WTC11 (cell line): ENCODE measurements at regions not wholly inside any gene's neighbourhood (a gene's known extent, or its start where the extent isn't known, plus 50 kb on each side); places are given as distances from the start of the nearest gene placed in this dataset.

Experiments
- ATAC-seq: fragments of 200-7000 bp; cut with Tn5 transposase; 2 replicates; pipeline ENCODE4 v1.10.0; 2021; ENCODE audit warnings: mild to moderate bottlenecking, moderate library complexity
- CTCF ChIA-PET: fragments of 300-600 bp; sonication (Branson Sonifier 250); formaldehyde crosslinking; loops from one replicate; lab custom pipeline; 2021; ENCODE audit warnings: antibody characterized with exemption; lab: Charles Lee
- POLR2A ChIA-PET: fragments of 350-600 bp; sonication (Branson Sonifier 250); formaldehyde crosslinking; loops from one replicate; lab custom pipeline; 2021; ENCODE audit warnings: antibody characterized with exemption; lab: Charles Lee
- DNase-seq: peaks from one replicate; pipeline ENCODE4 v3.0.0; 2021; ENCODE audit warnings: low spot score
- H3K27ac Mint-ChIP-seq: 2 replicates; pipeline ENCODE4 v1.8.0; 2021; ENCODE audit warnings: mixed read lengths
- H3K27me3 Mint-ChIP-seq: 2 replicates; pipeline ENCODE4 v1.8.0; 2021; ENCODE audit warnings: low read depth, mild to moderate bottlenecking, moderate library complexity, mixed read lengths
- H3K36me3 Mint-ChIP-seq: 2 replicates; pipeline ENCODE4 v1.8.0; 2021; ENCODE audit warnings: mixed read lengths
- H3K4me1 Mint-ChIP-seq: 2 replicates; pipeline ENCODE4 v1.8.0; 2022; ENCODE audit warnings: mixed read lengths
- H3K4me3 Mint-ChIP-seq: 2 replicates; pipeline ENCODE4 v1.8.0; 2021; ENCODE audit warnings: mild to moderate bottlenecking, moderate library complexity, mixed read lengths
- H3K9me3 Mint-ChIP-seq: 2 replicates; pipeline ENCODE4 v1.8.0; 2021; ENCODE audit warnings: mixed read lengths
- ESRRA ChIP-seq: sonication (generic); formaldehyde crosslinking; IDR thresholded peaks from 2 replicates; pipeline ENCODE4 v1.8.1; 2022; ENCODE audit warnings: mild to moderate bottlenecking, missing genetic modification reagents, borderline replicate concordance
- ETV6 ChIP-seq: sonication (generic); formaldehyde crosslinking; IDR thresholded peaks from 2 replicates; pipeline ENCODE4 v1.8.1; 2022; ENCODE audit warnings: mild to moderate bottlenecking, missing genetic modification reagents
- GRHL2 ChIP-seq: fragments of 250-450 bp; sonication (Bioruptor Pico); IDR thresholded peaks from 2 replicates; pipeline ENCODE4 v1.8.0; 2022; ENCODE audit warnings: mild to moderate bottlenecking, moderate library complexity; ENCODE audit not compliant: insufficient replicate concordance, severe bottlenecking
- GTF2I ChIP-seq: fragments of 250-450 bp; sonication (Bioruptor Pico); conservative IDR thresholded peaks from 2 replicates; pipeline ENCODE4 v1.4.0; 2021; ENCODE audit warnings: mild to moderate bottlenecking
- HMGA2 ChIP-seq: fragments of 250-450 bp; sonication (Bioruptor Pico); IDR thresholded peaks from 2 replicates; pipeline ENCODE4 v1.4.0; 2021; ENCODE audit warnings: mild to moderate bottlenecking, moderate library complexity
- KAT7 ChIP-seq: sonication (generic); formaldehyde crosslinking; IDR thresholded peaks from 2 replicates; pipeline ENCODE4 v1.8.1; 2023; ENCODE audit warnings: missing genetic modification reagents, mild to moderate bottlenecking, borderline replicate concordance
- OVOL2 ChIP-seq: fragments of 250-450 bp; sonication (Bioruptor Pico); IDR thresholded peaks from 2 replicates; pipeline ENCODE4 v1.9.0; 2021; ENCODE audit warnings: mild to moderate bottlenecking, borderline replicate concordance
- RELA ChIP-seq: sonication (generic); formaldehyde crosslinking; IDR thresholded peaks from 2 replicates; pipeline ENCODE4 v1.8.1; 2022; ENCODE audit warnings: missing genetic modification reagents, mild to moderate bottlenecking, borderline replicate concordance
- SOX15 ChIP-seq: fragments of 250-450 bp; sonication (Bioruptor Pico); IDR thresholded peaks from 2 replicates; pipeline ENCODE4 v1.9.0; 2021; ENCODE audit warnings: mild to moderate bottlenecking
- SP1 ChIP-seq: sonication (generic); formaldehyde crosslinking; conservative IDR thresholded peaks from 2 replicates; pipeline ENCODE4 v1.8.1; 2022; ENCODE audit warnings: missing genetic modification reagents
- TEAD1 ChIP-seq: sonication (generic); formaldehyde crosslinking; IDR thresholded peaks from 2 replicates; pipeline ENCODE4 v1.8.0; 2022; ENCODE audit warnings: mild to moderate bottlenecking, missing genetic modification reagents
- TF ChIP-seq, protein P1 (sequence below): sonication (generic); formaldehyde crosslinking; IDR thresholded peaks from 2 replicates; pipeline ENCODE4 v1.8.1; 2022; ENCODE audit warnings: missing genetic modification reagents, borderline replicate concordance
- TF ChIP-seq, protein P2 (sequence below): fragments of 250-450 bp; sonication (Bioruptor Pico); IDR thresholded peaks from 2 replicates; pipeline ENCODE4 v1.8.0; 2021; ENCODE audit warnings: mild to moderate bottlenecking
- TF ChIP-seq, protein P3 (sequence below): sonication (generic); formaldehyde crosslinking; IDR thresholded peaks from 2 replicates; pipeline ENCODE4 v1.8.1; 2023; ENCODE audit warnings: mild to moderate bottlenecking, moderate library complexity, missing genetic modification reagents
- TF ChIP-seq, protein P4 (sequence below): fragments of 200-600 bp; IDR thresholded peaks from 2 replicates; pipeline ENCODE4 v1.8.0; 2022; ENCODE audit warnings: antibody characterized with exemption
- TF ChIP-seq, protein P5 (sequence below): sonication (generic); formaldehyde crosslinking; IDR thresholded peaks from 2 replicates; pipeline ENCODE4 v1.8.1; 2023; ENCODE audit warnings: mild to moderate bottlenecking, missing genetic modification reagents, moderate library complexity
- TF ChIP-seq, protein P6 (sequence below): sonication (generic); formaldehyde crosslinking; IDR thresholded peaks from 2 replicates; pipeline ENCODE4 v1.8.0; 2023; ENCODE audit warnings: missing genetic modification reagents, mild to moderate bottlenecking, borderline replicate concordance
- TF ChIP-seq, protein P7 (sequence below): sonication (generic); formaldehyde crosslinking; IDR thresholded peaks from 2 replicates; pipeline ENCODE4 v1.8.0; 2023; ENCODE audit warnings: mild to moderate bottlenecking, missing genetic modification reagents
- TF ChIP-seq, protein P8 (sequence below): sonication (generic); formaldehyde crosslinking; IDR thresholded peaks from 2 replicates; pipeline ENCODE4 v1.8.1; 2022; ENCODE audit warnings: mild to moderate bottlenecking, moderate library complexity, missing genetic modification reagents

DNA sequence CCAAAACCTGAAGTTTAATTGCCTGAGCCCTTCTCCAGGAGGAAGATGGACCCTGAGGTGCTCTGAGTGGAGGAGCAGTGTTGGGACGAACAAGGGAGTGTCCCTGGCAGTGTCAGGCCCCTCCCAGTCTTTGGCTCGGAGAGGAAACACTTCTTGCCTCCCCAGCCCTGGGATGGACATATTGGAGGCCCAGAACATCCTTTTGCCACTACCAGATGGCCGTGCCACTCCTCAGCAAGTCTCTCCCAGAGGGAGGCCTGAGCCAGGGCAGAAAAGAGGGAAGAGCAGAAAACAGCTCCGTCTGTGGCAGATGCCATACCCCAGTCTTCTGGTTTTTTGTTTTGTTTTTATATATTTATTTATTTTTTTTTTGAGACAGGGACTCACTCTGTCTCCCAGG is 91.5 kb upstream of the CRHR1 start:
- no peak for ATAC-seq
- H3K4me1 Mint-ChIP-seq = no peaks in the 10 kb centered on the region
- H3K9me3 Mint-ChIP-seq = no peaks in the 10 kb centered on the region
- no peak overlapping the region for H3K4me3 Mint-ChIP-seq
- TF ChIP-seq KAT7 (no peak), SOX15 (CRISPR knock-in tag) (no peak), OVOL2 (no peak), SP1 (CRISPR knock-in tag) (no peak), GRHL2 (CRISPR knock-in tag) (no peak), HMGA2 (CRISPR knock-in tag) (no peak), RELA (CRISPR knock-in tag) (no peak), TEAD1 (CRISPR knock-in tag) (no peak), ESRRA (no peak), GTF2I (CRISPR knock-in tag) (no peak), ETV6 (CRISPR knock-in tag) (no peak)
- TF ChIP-seq, protein P1, sequence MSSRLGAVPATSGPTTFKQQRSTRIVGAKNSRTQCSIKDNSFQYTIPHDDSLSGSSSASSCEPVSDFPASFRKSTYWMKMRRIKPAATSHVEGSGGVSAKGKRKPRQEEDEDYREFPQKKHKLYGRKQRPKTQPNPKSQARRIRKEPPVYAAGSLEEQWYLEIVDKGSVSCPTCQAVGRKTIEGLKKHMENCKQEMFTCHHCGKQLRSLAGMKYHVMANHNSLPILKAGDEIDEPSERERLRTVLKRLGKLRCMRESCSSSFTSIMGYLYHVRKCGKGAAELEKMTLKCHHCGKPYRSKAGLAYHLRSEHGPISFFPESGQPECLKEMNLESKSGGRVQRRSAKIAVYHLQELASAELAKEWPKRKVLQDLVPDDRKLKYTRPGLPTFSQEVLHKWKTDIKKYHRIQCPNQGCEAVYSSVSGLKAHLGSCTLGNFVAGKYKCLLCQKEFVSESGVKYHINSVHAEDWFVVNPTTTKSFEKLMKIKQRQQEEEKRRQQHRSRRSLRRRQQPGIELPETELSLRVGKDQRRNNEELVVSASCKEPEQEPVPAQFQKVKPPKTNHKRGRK = no peak
- TF ChIP-seq, protein P2, sequence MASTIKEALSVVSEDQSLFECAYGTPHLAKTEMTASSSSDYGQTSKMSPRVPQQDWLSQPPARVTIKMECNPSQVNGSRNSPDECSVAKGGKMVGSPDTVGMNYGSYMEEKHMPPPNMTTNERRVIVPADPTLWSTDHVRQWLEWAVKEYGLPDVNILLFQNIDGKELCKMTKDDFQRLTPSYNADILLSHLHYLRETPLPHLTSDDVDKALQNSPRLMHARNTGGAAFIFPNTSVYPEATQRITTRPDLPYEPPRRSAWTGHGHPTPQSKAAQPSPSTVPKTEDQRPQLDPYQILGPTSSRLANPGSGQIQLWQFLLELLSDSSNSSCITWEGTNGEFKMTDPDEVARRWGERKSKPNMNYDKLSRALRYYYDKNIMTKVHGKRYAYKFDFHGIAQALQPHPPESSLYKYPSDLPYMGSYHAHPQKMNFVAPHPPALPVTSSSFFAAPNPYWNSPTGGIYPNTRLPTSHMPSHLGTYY = no peak
- TF ChIP-seq, protein P3, sequence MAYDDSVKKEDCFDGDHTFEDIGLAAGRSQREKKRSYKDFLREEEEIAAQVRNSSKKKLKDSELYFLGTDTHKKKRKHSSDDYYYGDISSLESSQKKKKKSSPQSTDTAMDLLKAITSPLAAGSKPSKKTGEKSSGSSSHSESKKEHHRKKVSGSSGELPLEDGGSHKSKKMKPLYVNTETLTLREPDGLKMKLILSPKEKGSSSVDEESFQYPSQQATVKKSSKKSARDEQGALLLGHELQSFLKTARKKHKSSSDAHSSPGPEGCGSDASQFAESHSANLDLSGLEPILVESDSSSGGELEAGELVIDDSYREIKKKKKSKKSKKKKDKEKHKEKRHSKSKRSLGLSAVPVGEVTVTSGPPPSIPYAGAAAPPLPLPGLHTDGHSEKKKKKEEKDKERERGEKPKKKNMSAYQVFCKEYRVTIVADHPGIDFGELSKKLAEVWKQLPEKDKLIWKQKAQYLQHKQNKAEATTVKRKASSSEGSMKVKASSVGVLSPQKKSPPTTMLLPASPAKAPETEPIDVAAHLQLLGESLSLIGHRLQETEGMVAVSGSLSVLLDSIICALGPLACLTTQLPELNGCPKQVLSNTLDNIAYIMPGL = no peak
- TF ChIP-seq, protein P4, sequence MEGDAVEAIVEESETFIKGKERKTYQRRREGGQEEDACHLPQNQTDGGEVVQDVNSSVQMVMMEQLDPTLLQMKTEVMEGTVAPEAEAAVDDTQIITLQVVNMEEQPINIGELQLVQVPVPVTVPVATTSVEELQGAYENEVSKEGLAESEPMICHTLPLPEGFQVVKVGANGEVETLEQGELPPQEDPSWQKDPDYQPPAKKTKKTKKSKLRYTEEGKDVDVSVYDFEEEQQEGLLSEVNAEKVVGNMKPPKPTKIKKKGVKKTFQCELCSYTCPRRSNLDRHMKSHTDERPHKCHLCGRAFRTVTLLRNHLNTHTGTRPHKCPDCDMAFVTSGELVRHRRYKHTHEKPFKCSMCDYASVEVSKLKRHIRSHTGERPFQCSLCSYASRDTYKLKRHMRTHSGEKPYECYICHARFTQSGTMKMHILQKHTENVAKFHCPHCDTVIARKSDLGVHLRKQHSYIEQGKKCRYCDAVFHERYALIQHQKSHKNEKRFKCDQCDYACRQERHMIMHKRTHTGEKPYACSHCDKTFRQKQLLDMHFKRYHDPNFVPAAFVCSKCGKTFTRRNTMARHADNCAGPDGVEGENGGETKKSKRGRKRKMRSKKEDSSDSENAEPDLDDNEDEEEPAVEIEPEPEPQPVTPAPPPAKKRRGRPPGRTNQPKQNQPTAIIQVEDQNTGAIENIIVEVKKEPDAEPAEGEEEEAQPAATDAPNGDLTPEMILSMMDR = no peak
- TF ChIP-seq, protein P5, sequence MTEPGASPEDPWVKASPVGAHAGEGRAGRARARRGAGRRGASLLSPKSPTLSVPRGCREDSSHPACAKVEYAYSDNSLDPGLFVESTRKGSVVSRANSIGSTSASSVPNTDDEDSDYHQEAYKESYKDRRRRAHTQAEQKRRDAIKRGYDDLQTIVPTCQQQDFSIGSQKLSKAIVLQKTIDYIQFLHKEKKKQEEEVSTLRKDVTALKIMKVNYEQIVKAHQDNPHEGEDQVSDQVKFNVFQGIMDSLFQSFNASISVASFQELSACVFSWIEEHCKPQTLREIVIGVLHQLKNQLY = no peak
- TF ChIP-seq, protein P6, sequence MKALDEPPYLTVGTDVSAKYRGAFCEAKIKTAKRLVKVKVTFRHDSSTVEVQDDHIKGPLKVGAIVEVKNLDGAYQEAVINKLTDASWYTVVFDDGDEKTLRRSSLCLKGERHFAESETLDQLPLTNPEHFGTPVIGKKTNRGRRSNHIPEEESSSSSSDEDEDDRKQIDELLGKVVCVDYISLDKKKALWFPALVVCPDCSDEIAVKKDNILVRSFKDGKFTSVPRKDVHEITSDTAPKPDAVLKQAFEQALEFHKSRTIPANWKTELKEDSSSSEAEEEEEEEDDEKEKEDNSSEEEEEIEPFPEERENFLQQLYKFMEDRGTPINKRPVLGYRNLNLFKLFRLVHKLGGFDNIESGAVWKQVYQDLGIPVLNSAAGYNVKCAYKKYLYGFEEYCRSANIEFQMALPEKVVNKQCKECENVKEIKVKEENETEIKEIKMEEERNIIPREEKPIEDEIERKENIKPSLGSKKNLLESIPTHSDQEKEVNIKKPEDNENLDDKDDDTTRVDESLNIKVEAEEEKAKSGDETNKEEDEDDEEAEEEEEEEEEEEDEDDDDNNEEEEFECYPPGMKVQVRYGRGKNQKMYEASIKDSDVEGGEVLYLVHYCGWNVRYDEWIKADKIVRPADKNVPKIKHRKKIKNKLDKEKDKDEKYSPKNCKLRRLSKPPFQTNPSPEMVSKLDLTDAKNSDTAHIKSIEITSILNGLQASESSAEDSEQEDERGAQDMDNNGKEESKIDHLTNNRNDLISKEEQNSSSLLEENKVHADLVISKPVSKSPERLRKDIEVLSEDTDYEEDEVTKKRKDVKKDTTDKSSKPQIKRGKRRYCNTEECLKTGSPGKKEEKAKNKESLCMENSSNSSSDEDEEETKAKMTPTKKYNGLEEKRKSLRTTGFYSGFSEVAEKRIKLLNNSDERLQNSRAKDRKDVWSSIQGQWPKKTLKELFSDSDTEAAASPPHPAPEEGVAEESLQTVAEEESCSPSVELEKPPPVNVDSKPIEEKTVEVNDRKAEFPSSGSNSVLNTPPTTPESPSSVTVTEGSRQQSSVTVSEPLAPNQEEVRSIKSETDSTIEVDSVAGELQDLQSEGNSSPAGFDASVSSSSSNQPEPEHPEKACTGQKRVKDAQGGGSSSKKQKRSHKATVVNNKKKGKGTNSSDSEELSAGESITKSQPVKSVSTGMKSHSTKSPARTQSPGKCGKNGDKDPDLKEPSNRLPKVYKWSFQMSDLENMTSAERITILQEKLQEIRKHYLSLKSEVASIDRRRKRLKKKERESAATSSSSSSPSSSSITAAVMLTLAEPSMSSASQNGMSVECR (CRISPR knock-in tag) = no peak
- TF ChIP-seq, protein P7, sequence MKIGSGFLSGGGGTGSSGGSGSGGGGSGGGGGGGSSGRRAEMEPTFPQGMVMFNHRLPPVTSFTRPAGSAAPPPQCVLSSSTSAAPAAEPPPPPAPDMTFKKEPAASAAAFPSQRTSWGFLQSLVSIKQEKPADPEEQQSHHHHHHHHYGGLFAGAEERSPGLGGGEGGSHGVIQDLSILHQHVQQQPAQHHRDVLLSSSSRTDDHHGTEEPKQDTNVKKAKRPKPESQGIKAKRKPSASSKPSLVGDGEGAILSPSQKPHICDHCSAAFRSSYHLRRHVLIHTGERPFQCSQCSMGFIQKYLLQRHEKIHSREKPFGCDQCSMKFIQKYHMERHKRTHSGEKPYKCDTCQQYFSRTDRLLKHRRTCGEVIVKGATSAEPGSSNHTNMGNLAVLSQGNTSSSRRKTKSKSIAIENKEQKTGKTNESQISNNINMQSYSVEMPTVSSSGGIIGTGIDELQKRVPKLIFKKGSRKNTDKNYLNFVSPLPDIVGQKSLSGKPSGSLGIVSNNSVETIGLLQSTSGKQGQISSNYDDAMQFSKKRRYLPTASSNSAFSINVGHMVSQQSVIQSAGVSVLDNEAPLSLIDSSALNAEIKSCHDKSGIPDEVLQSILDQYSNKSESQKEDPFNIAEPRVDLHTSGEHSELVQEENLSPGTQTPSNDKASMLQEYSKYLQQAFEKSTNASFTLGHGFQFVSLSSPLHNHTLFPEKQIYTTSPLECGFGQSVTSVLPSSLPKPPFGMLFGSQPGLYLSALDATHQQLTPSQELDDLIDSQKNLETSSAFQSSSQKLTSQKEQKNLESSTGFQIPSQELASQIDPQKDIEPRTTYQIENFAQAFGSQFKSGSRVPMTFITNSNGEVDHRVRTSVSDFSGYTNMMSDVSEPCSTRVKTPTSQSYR = no peak
- TF ChIP-seq, protein P8, sequence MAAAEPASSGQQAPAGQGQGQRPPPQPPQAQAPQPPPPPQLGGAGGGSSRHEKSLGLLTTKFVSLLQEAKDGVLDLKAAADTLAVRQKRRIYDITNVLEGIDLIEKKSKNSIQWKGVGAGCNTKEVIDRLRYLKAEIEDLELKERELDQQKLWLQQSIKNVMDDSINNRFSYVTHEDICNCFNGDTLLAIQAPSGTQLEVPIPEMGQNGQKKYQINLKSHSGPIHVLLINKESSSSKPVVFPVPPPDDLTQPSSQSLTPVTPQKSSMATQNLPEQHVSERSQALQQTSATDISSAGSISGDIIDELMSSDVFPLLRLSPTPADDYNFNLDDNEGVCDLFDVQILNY = no peak
- TF ChIP-seq, all 79 proteins: peak for 0
- CTCF ChIA-PET = no interaction called here
- POLR2A ChIA-PET = no interaction called here
- no peak for DNase-seq
- no peak overlapping the region for H3K27ac Mint-ChIP-seq
- no peaks in the 10 kb centered on the region for H3K36me3 Mint-ChIP-seq
- H3K27me3 Mint-ChIP-seq = peaks cover 4% of the 10 kb centered on the region
